ENCODE measurements at regions not wholly inside any gene's neighbourhood (a gene's known extent, or its start where the extent isn't known, plus 50 kb on each side); places are given as distances from the start of the nearest gene placed in this dataset.

DNA sequence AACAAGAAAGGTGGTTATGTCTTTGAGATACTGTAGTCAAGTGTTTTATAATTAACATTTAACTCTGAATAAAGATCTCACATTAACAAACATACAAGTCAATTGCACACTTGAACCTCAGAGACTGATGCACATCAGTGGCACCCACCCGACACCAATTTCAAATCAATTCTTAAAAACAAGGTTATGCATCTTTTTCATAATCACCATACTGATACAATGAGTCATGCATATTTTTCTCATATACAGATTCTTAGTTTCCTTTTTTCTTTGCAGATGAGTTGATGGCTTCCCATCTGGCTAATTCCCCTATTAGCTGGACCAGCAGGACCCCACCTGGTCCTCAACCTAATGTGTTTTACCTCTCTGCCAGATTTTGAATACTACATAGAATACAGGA lies 136.2 kb upstream of the RPL34 start:
- 85 to 90% methylated on average over 1 of the region's 1 CpG for WGBS, 2 donors
- Histone ChIP-seq H3K4me3 (no peak overlapping the region), H3K9me3 (no peaks in the 10 kb centered on the region), H3K36me3 (ENCODE audit: low read depth, missing control alignments) (no peaks in the 10 kb centered on the region), H3K27me3 (no peaks in the 10 kb centered on the region), H3K27ac (no peak overlapping the region), H3K4me1 (no peaks in the 10 kb centered on the region)
- intact Hi-C loops (cut with DNase I; ENCODE audit: low total_unique reads): no loop called here
- TF ChIP-seq POLR2A (IDR thresholded peaks at IDR 0.05): no peak
- TF ChIP-seq, protein P1, sequence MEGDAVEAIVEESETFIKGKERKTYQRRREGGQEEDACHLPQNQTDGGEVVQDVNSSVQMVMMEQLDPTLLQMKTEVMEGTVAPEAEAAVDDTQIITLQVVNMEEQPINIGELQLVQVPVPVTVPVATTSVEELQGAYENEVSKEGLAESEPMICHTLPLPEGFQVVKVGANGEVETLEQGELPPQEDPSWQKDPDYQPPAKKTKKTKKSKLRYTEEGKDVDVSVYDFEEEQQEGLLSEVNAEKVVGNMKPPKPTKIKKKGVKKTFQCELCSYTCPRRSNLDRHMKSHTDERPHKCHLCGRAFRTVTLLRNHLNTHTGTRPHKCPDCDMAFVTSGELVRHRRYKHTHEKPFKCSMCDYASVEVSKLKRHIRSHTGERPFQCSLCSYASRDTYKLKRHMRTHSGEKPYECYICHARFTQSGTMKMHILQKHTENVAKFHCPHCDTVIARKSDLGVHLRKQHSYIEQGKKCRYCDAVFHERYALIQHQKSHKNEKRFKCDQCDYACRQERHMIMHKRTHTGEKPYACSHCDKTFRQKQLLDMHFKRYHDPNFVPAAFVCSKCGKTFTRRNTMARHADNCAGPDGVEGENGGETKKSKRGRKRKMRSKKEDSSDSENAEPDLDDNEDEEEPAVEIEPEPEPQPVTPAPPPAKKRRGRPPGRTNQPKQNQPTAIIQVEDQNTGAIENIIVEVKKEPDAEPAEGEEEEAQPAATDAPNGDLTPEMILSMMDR (IDR thresholded peaks at IDR 0.05): no peak
- no peak for DNase-seq

DNA sequence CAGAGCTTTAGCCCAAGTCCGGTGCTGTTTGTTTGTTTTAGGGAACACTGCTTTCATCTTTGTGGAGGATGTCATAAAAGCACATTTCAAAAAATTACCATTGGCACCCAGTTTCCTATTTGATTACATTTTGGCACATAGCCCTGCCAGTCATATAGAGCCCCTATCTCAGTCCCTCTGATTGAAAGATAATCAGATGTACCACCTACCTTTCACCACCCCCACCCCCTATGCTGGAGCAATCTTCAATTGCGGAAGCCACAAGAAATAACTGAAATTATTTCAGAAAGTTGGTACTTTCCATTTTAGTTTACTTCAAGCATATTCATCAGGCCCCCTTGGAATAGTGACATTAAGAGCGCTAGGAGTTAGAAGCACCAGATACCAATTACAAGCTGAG lies 136.7 kb upstream of the RPL34 start:
- Histone ChIP-seq H3K4me1 (no peaks in the 10 kb centered on the region), H3K27me3 (no peaks in the 10 kb centered on the region), H3K9me3 (no peaks in the 10 kb centered on the region), H3K27ac (no peak overlapping the region), H3K36me3 (ENCODE audit: low read depth, missing control alignments) (no peaks in the 10 kb centered on the region), H3K4me3 (no peak overlapping the region)
- intact Hi-C loops (cut with DNase I; ENCODE audit: low total_unique reads): no loop called here
- TF ChIP-seq, protein P1 (IDR thresholded peaks at IDR 0.05): no peak
- TF ChIP-seq POLR2A (IDR thresholded peaks at IDR 0.05): no peak
- 85 to 92% methylated on average over 3 of the region's 3 CpGs for WGBS, 2 donors
- no peak for DNase-seq

DNA sequence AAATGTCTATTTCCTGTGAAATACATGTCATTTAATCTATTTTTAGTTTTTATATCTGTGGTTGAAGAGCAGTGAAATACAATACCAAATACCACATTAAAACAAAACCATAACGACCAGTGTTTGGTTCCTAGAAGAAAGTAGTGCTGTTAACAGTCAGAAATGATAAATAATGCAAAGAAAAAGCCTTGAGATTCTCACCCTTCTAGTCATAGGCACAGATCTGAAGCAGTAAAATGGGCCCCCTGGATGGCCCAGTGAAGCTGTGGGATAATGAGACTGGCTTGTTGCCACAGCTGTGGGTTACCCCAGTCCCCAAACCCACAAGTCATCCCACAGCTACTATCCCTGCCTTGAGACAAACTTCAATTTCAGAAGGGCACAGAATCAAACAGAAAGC lies 137.3 kb upstream of the RPL34 start:
- DNase-seq: no peak
- Histone ChIP-seq H3K27ac (no peak overlapping the region), H3K4me3 (no peak overlapping the region), H3K27me3 (no peaks in the 10 kb centered on the region), H3K4me1 (no peaks in the 10 kb centered on the region), H3K9me3 (no peaks in the 10 kb centered on the region), H3K36me3 (ENCODE audit: low read depth, missing control alignments) (no peaks in the 10 kb centered on the region)
- intact Hi-C loops (cut with DNase I; ENCODE audit: low total_unique reads): no loop called here
- TF ChIP-seq, protein P1 (IDR thresholded peaks at IDR 0.05): no peak
- TF ChIP-seq POLR2A (IDR thresholded peaks at IDR 0.05): no peak
- 30 to 40% methylated on average over 1 of the region's 1 CpG for WGBS, 2 donors

DNA sequence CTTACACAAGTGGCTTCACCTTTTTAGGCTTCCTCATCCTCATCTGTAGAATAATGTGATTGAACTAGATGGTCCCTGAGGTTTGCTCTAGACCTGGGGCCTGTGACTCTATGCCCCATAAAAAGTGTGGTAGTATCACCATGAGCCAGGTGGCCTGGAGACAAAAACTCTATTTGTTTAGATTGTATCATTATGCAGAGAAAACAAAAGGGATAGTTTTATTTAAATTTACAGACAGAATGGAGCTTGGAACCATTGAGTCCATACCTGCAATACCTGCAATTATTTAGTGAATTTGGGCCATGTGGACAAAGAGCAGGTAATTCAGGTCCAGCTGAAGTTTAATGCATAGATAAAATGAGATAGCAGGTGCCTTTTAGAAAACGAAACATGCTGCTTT lies 139.5 kb upstream of the RPL34 start:
- no peak overlapping the region for H3K4me3 ChIP-seq
- TF ChIP-seq, protein P1 (IDR thresholded peaks at IDR 0.05): no peak
- no peak for TF ChIP-seq POLR2A (IDR thresholded peaks at IDR 0.05)
- H3K9me3 ChIP-seq: no peaks in the 10 kb centered on the region
- DNase-seq: no peak
- no peaks in the 10 kb centered on the region for H3K36me3 ChIP-seq (ENCODE audit: low read depth, missing control alignments)
- WGBS, 2 donors: 88 to 96% methylated on average over 1 of the region's 1 CpG
- H3K27ac ChIP-seq: no peak overlapping the region
- intact Hi-C loops (cut with DNase I; ENCODE audit: low total_unique reads): no loop called here
- no peaks in the 10 kb centered on the region for H3K27me3 ChIP-seq
- H3K4me1 ChIP-seq: no peaks in the 10 kb centered on the region

DNA sequence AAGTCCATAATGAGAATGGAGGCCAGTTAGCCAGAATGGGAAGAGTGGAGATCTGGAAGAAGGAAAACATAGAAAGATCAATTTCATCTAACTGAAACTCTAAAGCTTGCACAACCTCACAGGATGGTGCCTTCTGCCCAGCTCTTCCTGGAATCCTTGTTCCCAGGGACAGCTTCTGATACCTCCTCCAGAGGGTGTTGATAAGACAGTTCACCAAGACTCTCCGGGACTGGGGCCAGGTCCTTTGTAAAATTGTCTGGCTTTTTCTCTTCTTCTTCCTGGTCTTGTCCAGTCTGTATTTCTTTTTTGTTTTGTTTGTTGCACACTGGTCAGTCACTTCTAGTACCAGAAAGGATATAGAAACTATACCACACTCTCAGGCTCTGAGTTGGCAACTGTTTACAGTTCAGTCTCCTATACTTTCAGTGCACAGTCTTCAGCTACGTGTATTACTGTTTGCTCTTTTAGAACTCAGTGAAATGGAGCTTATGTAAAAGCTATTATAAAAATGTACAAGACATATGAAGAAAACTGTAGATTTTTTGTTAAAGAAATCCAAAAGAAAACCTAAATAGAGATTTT lies 142.8 kb upstream of the RPL34 start:
- Histone ChIP-seq H3K27ac (no peak overlapping the region), H3K4me3 (no peak overlapping the region), H3K36me3 (ENCODE audit: low read depth, missing control alignments) (no peaks in the 10 kb centered on the region), H3K27me3 (no peaks in the 10 kb centered on the region), H3K9me3 (no peaks in the 10 kb centered on the region), H3K4me1 (no peaks in the 10 kb centered on the region)
- intact Hi-C loops (cut with DNase I; ENCODE audit: low total_unique reads): no loop called here
- no peak for TF ChIP-seq POLR2A (IDR thresholded peaks at IDR 0.05)
- TF ChIP-seq, protein P1 (IDR thresholded peaks at IDR 0.05): no peak
- peak; percentile 21 for DNase-seq
- WGBS, 2 donors: 64 to 72% methylated on average over 2 of the region's 2 CpGs

Data from testis (tissue), 2 donors.